ENCODE measurements at regions not wholly inside any gene's neighbourhood (a gene's known extent, or its start where the extent isn't known, plus 50 kb on each side); places are given as distances from the start of the nearest gene placed in this dataset.

DNA sequence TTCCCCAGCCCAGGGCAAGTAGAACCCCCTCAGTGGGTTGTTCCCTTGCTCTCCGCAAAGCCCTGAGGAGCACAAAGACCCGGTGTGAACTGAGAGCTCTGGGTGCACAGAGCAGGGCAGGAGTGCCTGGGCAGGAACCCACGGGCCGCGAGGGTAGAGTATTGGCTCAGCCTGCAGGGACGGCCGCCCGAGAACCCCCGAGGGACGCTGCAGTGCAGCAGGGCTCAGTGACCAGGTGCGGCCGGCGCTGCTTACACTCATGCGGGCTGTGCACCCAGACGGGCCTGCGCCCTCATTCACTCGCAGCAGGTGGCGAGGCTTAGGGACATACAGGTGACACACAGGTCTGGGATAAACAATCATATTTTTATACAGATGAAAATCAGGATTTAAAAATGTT lies 51.9 kb upstream of the PDE10A start:
- Histone ChIP-seq H3K36me3 (no peaks in the 10 kb centered on the region), H3K4me1 (peaks cover 2 to 17% (median 14%) of the 10 kb centered on the region in 4 donors), H3K27ac (replicated peaks in 1 of 4) (no peak overlapping the region), H3K4me3 (no peak overlapping the region), H3K9me3 (no peaks in the 10 kb centered on the region), H3K27me3 (no peaks in the 10 kb centered on the region)
- intact Hi-C loops (cut with DNase I), result no loop called here
- peak; percentile 86 for DNase-seq (ENCODE audit: extremely low spot score)
- no peak for TF ChIP-seq EP300 (IDR thresholded peaks at IDR 0.05)
- TF ChIP-seq, protein P1, sequence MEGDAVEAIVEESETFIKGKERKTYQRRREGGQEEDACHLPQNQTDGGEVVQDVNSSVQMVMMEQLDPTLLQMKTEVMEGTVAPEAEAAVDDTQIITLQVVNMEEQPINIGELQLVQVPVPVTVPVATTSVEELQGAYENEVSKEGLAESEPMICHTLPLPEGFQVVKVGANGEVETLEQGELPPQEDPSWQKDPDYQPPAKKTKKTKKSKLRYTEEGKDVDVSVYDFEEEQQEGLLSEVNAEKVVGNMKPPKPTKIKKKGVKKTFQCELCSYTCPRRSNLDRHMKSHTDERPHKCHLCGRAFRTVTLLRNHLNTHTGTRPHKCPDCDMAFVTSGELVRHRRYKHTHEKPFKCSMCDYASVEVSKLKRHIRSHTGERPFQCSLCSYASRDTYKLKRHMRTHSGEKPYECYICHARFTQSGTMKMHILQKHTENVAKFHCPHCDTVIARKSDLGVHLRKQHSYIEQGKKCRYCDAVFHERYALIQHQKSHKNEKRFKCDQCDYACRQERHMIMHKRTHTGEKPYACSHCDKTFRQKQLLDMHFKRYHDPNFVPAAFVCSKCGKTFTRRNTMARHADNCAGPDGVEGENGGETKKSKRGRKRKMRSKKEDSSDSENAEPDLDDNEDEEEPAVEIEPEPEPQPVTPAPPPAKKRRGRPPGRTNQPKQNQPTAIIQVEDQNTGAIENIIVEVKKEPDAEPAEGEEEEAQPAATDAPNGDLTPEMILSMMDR (IDR thresholded peaks at IDR 0.05), result no peak
- no peak for TF ChIP-seq POLR2AphosphoS5 (IDR thresholded peaks at IDR 0.05)
- 93% methylated on average over 13 of the region's 18 CpGs for WGBS

DNA sequence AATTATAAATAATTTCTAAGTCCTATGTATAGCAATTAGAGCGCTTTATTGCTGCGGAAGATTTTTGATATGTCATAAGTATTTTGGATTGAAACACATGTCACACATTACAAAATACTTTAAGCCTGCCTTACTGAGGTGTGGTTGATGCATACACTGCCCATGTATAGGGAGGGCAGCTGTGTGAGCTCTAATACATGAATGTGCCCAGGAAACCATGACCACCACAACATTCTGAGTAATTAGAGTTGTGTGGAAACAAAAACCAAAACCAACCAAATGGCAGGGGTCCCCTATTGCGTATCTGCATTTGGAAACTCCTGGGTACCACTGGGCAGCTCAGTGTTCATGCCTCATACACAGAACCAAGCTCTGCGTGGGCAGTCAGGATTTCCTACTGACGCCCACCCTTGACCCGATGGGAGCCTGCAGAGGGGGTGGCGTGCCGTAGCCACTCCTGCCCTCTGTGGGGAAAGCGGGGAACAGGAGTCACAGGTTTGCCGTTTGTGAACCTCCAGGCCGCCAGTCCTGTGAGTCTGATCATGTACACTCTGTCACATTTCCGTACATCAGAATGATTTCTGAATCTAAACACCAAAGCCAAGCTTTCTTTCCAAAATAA lies 50.9 kb upstream of the PDE10A start:
- Histone ChIP-seq H3K4me3 (no peak overlapping the region), H3K27me3 (no peaks in the 10 kb centered on the region), H3K9me3 (no peaks in the 10 kb centered on the region), H3K36me3 (no peaks in the 10 kb centered on the region), H3K27ac (replicated peaks in 1 of 4) (no peak overlapping the region), H3K4me1 (peaks cover 2 to 12% (median 9%) of the 10 kb centered on the region in 4 donors)
- no peak for TF ChIP-seq POLR2A (IDR thresholded peaks at IDR 0.05; ENCODE audit: low read depth)
- TF ChIP-seq, protein P1 (IDR thresholded peaks at IDR 0.05), result no peak
- no peak for TF ChIP-seq POLR2AphosphoS5 (IDR thresholded peaks at IDR 0.05)
- TF ChIP-seq EP300 (IDR thresholded peaks at IDR 0.05), result no peak
- intact Hi-C loops (cut with DNase I), result no loop called here
- peak; percentile 57 for DNase-seq (ENCODE audit: extremely low spot score)
- WGBS, result 88% methylated on average over 12 of the region's 12 CpGs

Small RNA genes in the stretch of these regions (small RNA-seq; reads per million reads assigned to genes)
- gene RNU6-730P, result 0 reads per million in 3 donors

Data from esophagus muscularis mucosa (tissue), 4 donors.